CD4-positive, alpha-beta T cell treated with Interleukin-4 for 1 hour (primary cell): ENCODE measurements at regions not wholly inside any gene's neighbourhood (a gene's known extent, or its start where the extent isn't known, plus 50 kb on each side); places are given as distances from the start of the nearest gene placed in this dataset.

Source experiments
- DNase-seq, 2 donors: peaks; one replicate each; pipeline ENCODE4 v3.0.0-alpha.2; 2020 to 2022

- no peak for DNase-seq
Observed at GRCh38 chr18:60555625-60556024, 183.1 kb upstream of the MC4R start.

GRCh38 chr18:60556326-60556725, 183.8 kb upstream of the MC4R start:
- no peak for DNase-seq

GRCh38 chr18:60560071-60560470, 187.5 kb upstream of the MC4R start:
- no peak for DNase-seq

- no peak for DNase-seq
Observed at GRCh38 chr18:60563082-60563481, 190.5 kb upstream of the MC4R start.

- DNase-seq = no peak
Observed at GRCh38 chr18:60568220-60568619, 195.6 kb upstream of the MC4R start.

GRCh38 chr18:60570172-60570571, 197.6 kb upstream of the MC4R start:
- DNase-seq = no peak

GRCh38 chr18:60577457-60577856, 204.9 kb upstream of the MC4R start:
- no peak for DNase-seq

GRCh38 chr18:60585670-60586069, 213.1 kb upstream of the MC4R start:
- DNase-seq = no peak

- no peak for DNase-seq
Observed at GRCh38 chr18:60593249-60593648, 220.7 kb upstream of the MC4R start.

GRCh38 chr18:60596928-60597327, 224.4 kb upstream of the MC4R start:
- no peak for DNase-seq

- no peak for DNase-seq
Observed at GRCh38 chr18:60599267-60599666, 226.7 kb upstream of the MC4R start.

GRCh38 chr18:60599995-60600394, 227.4 kb upstream of the MC4R start:
- no peak for DNase-seq

GRCh38 chr18:60601249-60601648, 228.7 kb upstream of the MC4R start:
- no peak for DNase-seq

GRCh38 chr18:60623331-60623730, 250.8 kb upstream of the MC4R start:
- DNase-seq = no peak

- no peak for DNase-seq
Observed at GRCh38 chr18:60624207-60624606, 251.6 kb upstream of the MC4R start.

- no peak for DNase-seq
Observed at GRCh38 chr18:60639836-60640235, 267.3 kb upstream of the MC4R start.

GRCh38 chr18:60643009-60643408, 270.4 kb upstream of the MC4R start:
- no peak for DNase-seq

- no peak for DNase-seq
Observed at GRCh38 chr18:60646725-60647124, 274.1 kb upstream of the MC4R start.

GRCh38 chr18:60649107-60649506, 276.5 kb upstream of the MC4R start:
- no peak for DNase-seq

GRCh38 chr18:60649842-60650536, 277.4 kb upstream of the MC4R start:
- no peak for DNase-seq

GRCh38 chr18:60654298-60654697, 281.7 kb upstream of the MC4R start:
- DNase-seq = no peak

- DNase-seq = no peak
Observed at GRCh38 chr18:60656553-60656952, 284.0 kb upstream of the MC4R start.

GRCh38 chr18:60662491-60662890, 289.9 kb upstream of the MC4R start:
- no peak for DNase-seq

- DNase-seq = no peak
Observed at GRCh38 chr18:60663060-60663989, 290.8 kb upstream of the MC4R start.
